Globus pallidus (tissue), 1 donor: ENCODE measurements at regions not wholly inside any gene's neighbourhood (a gene's known extent, or its start where the extent isn't known, plus 50 kb on each side); places are given as distances from the start of the nearest gene placed in this dataset.

Source experiments
- DNase-seq: peaks from one replicate; pipeline ENCODE4 v3.0.0-alpha.2; 2015; ENCODE audit warnings: low spot score

DNA sequence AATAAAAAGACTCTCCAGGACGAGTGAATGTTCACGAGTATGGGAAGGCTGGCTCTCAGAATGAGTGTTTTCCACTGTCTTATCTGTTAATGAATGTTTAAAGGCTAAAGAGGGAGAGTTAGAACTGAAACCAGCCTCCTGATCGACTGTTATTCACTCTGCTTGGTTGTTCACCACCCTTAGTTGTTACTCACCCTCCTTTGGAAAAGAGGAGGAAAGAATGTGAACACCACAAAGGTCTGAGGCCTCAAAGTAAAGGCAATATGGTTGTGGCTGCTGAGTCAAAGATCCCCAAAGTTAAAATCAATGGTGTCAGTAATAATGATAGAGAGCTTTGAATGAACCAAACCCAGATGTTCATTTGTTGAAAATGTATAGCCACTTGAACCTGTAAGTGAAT is 1793.2 kb upstream of the PCDH20 start:
- DNase-seq: no peak

DNA sequence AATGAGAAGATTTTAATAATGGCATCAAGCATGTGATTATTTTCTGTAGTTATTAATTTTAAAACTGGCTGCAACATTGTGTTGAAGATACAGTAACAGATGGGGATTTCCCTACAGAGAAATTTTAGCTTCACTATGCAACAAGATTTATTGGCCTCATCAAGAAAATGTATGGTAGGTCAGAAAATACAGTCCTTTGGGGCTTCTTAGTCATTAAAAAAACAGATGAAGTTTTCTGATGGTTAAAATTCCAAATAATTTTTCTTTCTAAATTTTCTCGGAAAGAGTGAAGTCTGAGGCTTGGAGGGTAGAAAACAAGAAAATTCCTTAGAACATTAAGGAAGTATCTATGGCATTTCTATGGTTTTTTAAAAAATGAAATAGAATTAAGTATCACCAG is 1790.8 kb upstream of the PCDH20 start:
- DNase-seq: no peak

DNA sequence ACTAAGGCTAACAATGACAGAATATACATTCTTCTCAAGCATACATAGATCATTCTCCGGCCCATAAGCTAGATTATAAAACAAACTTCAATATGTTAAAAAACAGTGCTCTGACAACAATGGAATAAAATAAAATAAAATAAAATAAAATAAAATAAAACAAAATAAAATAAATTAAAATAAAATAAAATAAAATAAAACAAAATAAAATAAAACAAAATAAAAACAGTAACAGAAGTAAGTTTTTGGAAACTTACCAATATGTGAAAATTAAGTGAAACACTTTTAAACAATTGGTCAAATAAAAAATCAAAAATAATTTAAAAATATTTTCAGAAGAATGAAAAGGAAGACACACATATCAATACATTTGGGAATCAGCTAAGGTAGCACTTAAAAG is 1785.8 kb upstream of the PCDH20 start:
- no peak for DNase-seq

DNA sequence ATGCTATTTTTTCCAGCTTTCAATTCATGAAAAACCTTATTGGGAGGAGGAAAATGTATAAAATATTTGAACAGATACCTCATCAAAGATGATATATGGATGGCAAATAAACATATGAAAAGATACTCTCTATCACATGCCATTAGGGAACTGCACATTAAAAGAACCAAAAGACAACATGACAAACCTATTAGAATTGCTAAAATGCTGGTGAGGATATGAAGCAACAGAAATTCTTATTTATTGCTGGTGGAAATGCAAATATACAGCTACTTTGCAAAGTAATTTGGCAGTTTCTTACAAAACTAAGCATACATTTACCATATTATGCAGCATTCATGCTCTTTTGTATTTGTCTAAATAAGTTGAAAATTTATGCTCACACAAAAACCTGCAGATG is 1783.9 kb upstream of the PCDH20 start:
- no peak for DNase-seq

DNA sequence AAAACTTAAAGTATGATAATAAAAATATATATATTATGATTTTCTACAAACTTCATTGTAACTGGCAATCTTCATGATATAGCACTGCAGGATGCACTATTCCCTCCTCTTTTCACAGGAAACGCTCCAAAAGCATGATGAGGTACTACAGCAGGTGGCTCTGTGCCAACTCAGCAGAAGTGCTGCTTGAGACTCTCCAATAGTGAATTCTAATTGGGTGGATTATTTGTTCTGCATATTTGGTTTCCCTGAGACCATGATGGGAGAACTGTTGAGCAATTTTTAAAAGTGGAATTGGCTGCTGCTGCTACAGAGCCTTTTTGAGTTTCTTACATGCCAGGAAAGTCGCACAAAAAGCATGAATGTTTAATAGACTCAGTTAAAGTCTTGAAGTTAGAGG is 1782.4 kb upstream of the PCDH20 start:
- DNase-seq: no peak

DNA sequence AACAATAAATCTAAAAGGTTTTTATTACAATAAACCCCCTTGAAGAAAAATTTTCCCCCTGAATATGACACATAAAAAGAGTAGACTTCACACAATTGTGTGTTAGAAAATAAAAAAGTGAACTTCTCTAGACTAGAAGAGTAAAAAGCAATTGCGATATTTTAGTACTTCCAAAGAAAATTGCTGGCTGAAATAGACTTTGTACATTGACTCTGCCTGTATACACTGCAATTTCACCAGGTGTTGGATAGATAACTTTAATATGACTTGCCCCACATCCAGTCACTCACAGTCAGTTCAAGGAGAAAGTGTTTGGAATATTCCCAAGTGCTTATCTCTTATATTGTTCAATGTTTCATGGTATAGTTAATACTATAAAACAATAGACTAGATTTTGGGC is 1780.1 kb upstream of the PCDH20 start:
- no peak for DNase-seq

DNA sequence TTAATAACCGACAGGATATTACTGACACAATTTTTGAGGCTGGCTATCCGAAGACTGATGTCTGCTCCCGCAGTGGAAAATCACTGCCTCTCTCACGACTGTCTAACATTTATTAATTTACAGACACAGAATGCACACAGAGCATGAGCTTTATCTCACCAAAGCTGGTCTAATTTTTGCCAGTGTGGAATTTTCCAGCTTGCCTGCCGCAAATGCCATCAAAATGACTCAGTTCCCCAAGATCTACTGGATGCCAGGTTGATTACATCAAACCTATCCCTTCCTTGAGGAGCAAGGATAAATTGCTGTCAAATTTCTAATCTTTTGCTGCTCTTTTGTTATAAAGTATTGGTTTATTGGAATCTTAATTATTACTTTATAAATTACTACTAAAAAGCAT is 1775.1 kb upstream of the PCDH20 start:
- DNase-seq: no peak

DNA sequence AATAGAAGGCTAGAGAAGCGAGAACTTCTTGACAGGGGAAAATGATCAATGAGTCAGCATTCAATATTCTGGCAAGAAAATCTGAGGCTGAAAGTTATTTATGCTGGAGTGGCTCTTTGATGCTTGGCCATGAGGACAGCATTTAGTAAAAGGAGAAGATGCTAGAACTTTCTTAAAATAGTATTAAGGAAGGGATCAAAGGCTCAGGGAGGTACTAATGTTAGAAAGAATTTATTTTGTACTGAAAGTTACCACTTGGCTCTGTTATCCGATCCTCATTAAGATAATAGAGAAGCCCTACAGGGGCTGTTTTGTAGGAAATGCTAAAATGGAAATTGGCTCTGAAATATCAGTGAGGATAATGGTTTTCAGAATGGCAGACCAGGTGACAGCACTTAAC is 1774.6 kb upstream of the PCDH20 start:
- no peak for DNase-seq

DNA sequence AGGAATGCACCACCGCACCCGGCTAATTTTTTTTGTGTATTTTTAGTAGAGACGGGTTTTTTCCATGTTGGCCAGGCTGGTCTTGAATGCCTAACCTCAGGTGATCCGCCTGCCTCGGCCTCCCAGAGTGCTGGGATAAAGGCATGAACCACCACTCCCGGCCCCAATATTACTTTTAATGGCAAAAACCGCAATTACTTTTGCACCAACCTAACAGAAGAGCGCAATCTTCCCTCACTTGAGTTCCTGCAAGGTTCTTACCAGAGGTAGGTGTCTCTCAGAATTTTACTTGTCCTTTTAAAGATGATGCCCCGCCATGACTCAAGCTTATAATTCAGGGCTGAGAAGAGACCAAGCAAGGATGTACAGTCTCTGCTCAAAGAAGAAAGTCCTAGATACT is 1774.1 kb upstream of the PCDH20 start:
- no peak for DNase-seq

DNA sequence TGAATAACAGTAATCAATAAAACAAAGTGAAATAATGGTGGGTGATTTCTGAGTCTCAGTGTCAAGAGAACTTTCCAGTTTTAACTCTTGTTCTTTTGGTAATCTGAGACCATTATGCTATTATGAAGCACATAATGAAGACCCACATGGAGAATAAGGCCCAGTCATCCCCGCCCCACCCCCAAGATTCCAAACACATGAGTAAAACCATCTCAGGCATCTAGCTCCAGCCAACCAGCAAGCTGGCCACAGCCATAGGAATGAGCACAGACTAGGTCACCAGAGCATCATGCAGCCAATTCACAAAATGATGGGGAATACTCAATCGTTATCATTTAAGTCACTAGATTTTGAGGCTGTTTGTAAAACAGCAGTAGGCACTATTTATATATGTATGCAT is 1769.0 kb upstream of the PCDH20 start:
- DNase-seq: no peak

DNA sequence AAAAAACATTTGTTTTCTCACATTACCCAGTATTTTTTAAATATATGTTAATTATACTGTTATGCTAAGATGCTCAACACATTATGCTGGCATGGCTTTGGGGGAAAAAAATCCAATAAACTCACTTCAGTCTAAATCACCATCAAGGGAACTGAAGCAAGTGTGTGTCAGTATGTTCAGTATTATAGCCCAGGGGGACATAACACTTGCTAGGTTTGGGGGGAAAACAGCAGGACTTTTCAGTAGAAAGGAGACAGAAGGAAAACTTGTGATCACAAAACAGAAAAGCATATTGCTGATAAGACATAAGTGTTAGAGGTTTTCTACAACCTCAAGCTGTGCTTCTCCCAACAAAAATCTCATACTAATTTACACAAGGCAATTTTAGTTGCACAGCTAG is 1759.9 kb upstream of the PCDH20 start:
- DNase-seq: no peak

DNA sequence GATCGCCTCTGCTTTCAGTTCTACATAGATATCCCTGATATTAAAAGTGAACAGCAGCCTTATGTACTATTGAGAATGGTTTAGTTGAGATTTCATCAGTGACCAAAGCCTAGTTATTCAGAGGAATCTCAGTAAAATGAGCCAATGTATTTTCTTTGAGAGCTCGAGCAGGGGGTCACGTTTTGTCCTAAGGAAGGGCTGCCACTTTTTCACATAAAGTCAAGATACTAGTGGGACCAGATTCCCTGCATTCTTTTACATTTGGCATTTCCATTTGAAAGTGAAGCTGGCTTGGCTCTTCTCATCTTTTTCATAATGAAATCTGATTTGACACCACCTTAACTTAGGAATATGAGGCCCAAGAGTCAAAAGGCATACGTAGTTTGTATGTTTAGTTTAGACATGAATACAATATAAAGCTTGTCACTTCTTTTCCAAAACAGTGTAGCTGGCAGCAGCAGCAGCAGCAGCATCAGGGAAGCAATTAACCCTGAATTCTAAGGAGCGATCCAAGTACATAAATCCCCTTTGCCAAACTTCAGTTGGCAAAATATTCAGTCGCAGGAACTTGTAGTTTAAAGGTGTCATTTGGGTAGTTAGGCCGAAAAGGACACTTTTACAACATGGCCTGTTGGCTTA is 1752.2 kb upstream of the PCDH20 start:
- no peak for DNase-seq

DNA sequence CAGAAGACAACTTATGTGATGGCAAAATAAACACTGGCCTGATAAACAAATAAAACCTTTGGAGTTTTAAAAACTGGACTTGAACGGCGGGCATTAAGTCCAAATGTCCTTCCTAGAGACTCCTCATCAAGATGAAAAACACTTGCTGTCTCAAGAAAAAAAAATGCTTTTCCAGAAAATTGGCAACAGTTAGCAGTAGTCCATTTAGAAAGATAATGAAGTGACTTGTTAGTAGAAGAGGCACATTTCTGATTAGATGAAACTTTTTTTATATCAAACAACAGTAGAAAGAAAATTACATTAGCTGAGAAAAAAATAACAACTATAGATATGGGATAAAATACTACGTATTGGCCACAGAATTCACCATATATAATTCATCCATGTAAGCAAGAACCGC is 1750.7 kb upstream of the PCDH20 start:
- DNase-seq: no peak

DNA sequence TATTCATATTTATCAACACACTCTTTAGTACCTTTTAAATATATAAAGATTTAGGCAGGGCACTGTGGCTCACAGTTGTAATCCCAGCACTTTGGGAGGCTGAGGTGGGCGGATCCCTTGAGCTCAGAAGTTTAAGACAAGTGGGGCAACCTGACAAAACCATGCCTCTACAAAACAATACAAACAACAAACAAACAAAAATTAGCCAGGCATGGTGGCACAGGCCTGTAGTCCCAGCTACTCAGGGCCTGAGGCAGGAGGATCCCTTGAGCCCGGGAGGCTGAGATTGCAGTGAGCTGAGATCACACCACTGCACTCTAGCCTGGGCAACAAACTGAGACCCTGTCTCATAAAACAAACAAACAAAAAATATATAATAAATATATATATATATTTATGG is 1748.3 kb upstream of the PCDH20 start:
- no peak for DNase-seq

DNA sequence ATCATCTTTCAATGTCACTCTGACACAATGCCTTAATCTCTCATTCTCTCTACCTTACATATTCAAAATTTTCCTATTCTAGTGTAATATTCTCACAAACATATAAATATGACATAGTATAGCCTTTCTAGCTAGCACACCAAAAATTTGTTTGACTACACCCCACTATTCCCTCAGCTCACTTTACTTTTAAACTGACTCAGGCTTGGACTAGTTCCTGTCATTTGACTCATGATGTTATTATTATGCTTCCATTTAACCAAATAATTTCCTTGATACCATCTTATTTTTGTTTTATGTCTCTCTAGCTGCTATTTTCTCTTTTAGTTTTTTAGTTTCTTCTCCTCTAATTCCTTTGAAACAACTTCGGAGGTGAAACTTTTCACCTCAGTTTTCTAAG is 1745.6 kb upstream of the PCDH20 start:
- DNase-seq: no peak

DNA sequence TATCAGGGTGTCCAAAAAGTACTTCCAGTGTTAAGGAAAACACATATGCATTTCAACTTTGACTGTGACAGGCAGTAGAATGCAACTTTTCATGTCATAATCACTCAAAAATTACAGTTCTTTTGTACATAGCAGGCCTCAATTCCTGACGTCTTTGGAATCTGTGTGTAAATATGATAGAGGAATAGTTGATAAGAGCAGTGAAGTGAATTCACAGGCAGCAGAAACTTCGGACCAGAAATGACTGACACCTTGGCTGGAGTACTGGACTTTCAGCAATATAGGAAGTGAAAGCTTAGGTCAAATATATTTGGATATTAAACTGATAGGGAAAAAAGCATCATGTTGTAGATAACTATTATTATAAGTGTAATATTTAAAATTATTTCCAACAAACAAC is 1741.2 kb upstream of the PCDH20 start:
- no peak for DNase-seq

DNA sequence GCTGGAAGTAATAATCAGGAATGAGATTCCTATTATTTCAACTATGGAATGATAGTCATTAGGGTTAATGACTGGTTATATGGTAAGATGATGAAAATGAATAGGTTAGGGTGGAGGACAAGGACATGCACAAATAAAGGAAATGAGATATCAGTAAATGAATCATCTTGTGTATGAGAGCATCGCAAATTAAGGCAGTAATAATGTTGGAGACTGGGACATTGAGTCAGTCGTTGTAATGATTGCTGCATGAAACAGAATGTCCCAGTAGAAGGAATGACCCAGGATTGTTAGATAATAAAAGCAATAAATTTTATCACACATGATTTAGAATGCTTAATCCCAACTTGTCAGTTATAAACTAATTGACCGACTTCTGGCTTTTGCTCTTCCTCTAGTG is 1733.7 kb upstream of the PCDH20 start:
- no peak for DNase-seq

DNA sequence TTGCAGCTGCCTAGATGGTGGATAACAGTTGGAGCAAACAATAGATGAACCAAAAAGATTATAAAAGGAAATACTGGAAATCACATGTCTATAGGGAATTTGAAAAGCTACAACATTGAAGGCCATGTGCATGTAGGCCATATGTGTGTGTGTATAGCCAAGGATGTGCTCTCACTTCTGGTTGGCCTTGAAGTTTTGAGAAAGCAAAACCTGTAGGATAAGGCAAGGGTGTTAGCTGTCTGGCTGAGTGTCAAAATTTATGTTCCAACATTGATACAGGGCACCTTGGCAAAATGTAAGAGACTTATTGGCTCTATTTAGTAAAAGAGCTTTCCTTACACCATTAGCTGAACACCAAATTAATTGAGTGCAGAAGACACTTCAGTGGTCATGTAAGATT is 1723.6 kb upstream of the PCDH20 start:
- no peak for DNase-seq

DNA sequence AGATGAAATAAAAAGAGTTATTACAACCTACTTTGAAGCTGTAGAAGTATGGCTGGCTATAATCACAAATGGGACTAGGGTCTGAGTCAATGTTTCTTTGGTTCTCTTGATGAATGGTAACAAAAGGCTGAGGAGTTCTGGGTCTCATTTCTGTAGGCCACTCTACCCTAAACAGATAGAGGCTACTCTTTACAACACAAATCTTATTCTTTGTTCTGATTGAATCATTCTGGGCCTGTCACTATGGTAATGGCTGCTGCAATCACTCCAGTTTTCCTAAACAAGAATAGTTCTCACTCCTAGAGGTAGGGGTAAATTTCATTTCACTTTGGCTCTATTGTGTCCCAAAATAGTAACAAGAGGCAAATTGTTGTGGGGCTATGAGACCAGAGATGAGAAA is 1714.3 kb upstream of the PCDH20 start:
- DNase-seq: no peak

DNA sequence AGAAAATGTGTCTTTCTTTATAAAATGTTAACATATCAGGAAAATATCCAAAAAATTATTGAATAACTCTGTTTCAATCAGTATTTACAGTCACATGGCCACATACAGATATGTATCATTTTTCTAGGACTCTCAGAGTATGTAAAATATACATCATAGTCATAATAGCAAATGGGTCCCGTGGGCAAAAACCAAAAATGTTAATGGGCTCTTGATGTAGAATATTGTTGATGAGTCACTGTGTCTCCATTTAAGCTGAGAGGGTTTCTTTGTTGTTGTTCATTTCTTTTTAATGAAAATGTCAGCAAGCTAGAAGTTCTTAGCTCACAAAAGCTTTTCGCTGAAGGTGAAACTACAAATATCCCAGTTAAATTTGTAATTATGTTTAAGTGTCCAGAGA is 1713.1 kb upstream of the PCDH20 start:
- no peak for DNase-seq

DNA sequence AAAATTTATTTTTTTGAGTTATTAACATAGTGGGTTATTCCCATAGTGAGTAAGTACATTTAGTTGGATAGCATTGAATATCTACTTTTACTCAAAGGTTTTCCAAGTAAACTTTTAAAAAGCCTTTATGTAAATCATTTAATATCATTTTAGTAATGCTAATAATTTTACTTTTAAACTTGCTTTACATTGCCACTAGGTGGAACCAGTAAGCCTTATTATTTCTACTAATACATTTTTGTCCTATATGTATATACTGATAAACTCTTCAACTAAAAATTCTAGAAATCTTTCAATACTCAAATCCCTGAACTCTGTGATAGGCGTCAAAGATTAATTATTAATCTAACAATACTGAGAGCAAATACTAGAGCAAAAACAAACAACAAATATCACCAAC is 1709.2 kb upstream of the PCDH20 start:
- no peak for DNase-seq

DNA sequence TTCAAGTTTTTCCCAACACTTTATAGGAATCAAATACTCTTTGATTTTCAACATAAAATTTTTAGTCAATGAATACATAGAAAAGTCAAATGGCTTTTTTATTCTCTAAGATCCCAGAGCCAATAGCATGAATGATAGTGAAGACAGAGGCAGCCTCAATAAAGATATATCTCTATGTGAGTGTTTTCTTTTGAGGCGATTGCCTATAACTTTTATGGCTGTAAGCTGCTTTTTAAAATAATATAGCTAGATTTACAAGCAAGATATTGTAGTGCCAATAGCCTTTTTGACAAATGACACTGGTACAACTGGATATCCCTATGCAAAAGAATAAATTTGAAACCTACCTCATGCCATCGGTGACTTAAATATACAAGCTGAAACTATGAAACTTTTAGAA is 1705.2 kb upstream of the PCDH20 start:
- DNase-seq: no peak

DNA sequence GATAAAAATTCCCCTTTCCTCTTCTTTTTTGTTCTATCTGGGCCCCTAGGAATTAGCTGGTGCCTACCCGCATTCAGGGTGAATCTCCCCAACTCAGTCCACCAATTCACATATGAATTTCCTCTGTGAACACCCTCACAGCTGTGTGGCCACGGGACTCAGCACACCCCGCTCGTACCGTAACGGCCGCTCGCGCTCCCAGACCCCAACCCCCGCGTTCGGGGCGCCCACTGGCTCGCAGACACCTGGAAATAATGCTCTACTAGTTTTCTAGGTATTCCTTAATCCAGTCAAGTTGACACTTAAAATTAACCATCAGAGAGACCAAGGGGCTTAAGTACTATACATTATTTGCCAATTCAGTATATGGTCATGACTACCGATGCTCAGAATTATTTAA is 1702.1 kb upstream of the PCDH20 start:
- no peak for DNase-seq

DNA sequence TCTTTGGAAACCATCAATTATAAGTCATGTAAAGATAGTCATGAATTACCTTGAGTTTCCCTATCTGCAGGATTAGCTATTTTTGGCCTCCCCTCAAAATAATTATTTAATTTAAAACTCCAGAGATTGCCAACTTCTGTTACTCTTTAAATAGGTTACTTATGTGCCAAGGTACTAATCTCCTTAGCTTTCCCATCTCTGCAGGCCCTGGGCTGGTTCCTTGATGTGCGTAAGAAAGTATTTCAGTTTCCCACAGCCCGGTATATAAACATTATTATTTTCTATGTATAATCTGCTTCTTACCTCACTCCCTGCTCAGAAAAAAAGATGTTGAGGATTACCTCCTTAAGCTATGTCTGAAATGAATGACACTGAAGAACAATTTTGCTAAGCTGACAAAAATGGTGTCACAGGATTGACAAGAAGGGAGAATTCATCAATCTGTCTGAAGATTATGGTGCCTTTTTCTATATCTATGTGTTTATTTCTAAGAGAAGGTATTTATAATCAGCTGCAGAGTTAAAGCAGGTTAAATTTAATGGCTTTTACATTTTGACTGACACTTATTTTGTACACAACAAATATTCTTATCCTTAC is 1697.2 kb upstream of the PCDH20 start:
- DNase-seq: no peak

DNA sequence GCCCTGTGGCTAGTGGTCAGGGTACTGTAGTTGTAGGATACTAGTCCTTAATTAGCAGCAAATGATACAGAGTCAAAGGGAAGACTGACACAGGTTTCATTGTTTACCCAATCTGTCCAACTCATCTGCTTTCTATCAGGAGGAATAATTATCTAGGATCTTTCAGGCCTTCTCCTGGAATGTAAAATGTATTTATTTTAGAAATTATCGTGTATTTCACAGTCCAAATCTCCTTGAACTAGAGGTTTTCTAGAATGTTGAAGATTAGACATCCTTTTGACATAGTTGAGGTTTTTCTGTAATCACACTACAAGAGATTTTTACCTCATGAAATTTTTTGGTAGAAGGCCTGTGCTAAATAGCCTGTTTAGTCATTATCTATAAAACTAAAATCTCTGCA is 1694.8 kb upstream of the PCDH20 start:
- DNase-seq: no peak
